ENCODE measurements at regions not wholly inside any gene's neighbourhood (a gene's known extent, or its start where the extent isn't known, plus 50 kb on each side); places are given as distances from the start of the nearest gene placed in this dataset.

DNA sequence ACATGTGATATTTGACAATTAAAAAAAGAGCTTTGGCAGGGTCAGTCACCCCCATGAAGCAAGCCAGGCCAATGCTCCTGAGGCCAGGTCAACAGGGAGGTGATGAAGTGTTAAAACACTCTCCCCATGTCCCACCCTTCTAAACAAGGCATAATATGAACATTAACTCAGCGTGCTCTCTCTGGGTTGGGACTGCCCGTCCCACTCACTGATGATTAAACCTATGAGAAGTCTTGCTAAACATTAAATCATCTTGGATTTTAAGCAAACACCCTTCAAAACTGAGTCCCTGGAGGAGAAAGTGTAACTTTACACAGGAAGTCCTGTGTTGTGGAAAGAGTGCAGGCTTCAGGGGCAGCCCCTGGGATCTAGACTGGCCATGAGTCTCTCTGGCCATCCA lies 558.5 kb downstream of the CD83 start:
- no peak for TF ChIP-seq POLR2A (IDR thresholded peaks at IDR 0.05)
- TF ChIP-seq, protein P1, sequence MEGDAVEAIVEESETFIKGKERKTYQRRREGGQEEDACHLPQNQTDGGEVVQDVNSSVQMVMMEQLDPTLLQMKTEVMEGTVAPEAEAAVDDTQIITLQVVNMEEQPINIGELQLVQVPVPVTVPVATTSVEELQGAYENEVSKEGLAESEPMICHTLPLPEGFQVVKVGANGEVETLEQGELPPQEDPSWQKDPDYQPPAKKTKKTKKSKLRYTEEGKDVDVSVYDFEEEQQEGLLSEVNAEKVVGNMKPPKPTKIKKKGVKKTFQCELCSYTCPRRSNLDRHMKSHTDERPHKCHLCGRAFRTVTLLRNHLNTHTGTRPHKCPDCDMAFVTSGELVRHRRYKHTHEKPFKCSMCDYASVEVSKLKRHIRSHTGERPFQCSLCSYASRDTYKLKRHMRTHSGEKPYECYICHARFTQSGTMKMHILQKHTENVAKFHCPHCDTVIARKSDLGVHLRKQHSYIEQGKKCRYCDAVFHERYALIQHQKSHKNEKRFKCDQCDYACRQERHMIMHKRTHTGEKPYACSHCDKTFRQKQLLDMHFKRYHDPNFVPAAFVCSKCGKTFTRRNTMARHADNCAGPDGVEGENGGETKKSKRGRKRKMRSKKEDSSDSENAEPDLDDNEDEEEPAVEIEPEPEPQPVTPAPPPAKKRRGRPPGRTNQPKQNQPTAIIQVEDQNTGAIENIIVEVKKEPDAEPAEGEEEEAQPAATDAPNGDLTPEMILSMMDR (IDR thresholded peaks at IDR 0.05 in 4 of 5, conservative IDR thresholded peaks at IDR 0.05 in 1 of 5), result no peak
